ENCODE measurements at regions not wholly inside any gene's neighbourhood (a gene's known extent, or its start where the extent isn't known, plus 50 kb on each side); places are given as distances from the start of the nearest gene placed in this dataset.

GRCh38 chr4:185992585-185992984 lies 76.4 kb upstream of the TLR3 start:
- TF ChIP-seq MAX (CRISPR knock-in tag; IDR thresholded peaks at IDR 0.05), result no peak
- TF ChIP-seq CTCF (IDR thresholded peaks at IDR 0.05), result no peak
- no peak for TF ChIP-seq JUN (CRISPR knock-in tag; IDR thresholded peaks at IDR 0.05)
- TF ChIP-seq ESRRA (CRISPR knock-in tag; IDR thresholded peaks at IDR 0.05; ENCODE audit: borderline replicate concordance), result no peak
- TF ChIP-seq ETV6 (CRISPR knock-in tag; IDR thresholded peaks at IDR 0.05), result no peak
- no peak for TF ChIP-seq FOXK1 (CRISPR knock-in tag; IDR thresholded peaks at IDR 0.05)
- no peak for TF ChIP-seq JAZF1 (CRISPR knock-in tag; IDR thresholded peaks at IDR 0.05)
- no peak for TF ChIP-seq MLX (CRISPR knock-in tag; IDR thresholded peaks at IDR 0.05)
- no peak for TF ChIP-seq CBFB (CRISPR knock-in tag; IDR thresholded peaks at IDR 0.05; ENCODE audit: low read depth)
